ENCODE measurements at regions not wholly inside any gene's neighbourhood (a gene's known extent, or its start where the extent isn't known, plus 50 kb on each side); places are given as distances from the start of the nearest gene placed in this dataset.
"Not testable (repeated sequence)": the region's sequence is repeated elsewhere in the genome, so short reads cannot be mapped to it uniquely, and the experiment has no call there.

DNA sequence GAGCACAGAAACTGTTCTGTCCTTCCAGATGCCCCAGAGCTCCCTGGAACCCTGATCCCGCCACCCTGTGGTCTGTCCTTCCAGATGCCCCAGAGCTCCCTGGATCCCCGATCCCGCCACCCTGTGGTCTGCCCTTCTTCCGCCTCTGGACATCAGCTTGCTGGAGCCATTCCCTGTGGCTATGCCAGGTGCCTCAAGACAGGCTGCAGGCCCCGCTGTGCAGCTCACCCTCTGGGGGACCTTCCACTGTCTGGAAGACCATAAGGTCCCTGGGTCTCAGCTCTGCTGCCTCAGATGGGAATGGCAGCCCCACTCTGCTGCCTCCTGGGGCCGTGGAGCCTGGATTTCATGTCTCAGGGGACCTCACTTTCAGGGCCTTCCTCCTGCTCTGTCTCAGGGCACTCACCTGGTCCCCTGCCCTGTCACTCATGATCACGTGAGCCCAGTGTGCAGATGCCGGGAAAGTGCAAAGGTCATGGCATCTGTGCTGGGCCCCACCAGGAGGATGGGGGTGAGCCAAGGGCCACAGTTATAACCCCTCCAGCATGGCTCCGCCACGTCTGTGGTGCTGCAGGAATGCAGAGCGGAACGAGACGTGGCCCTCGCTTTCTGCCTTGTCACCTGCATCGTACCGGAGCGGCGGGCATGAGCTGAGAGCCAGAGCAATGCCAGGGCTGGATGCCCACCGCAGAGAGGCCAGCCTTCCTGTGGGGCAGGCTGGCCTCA lies 1520.7 kb downstream of the BRD1 start:
- DNase-seq (ENCODE audit: low spot score): no peak

DNA sequence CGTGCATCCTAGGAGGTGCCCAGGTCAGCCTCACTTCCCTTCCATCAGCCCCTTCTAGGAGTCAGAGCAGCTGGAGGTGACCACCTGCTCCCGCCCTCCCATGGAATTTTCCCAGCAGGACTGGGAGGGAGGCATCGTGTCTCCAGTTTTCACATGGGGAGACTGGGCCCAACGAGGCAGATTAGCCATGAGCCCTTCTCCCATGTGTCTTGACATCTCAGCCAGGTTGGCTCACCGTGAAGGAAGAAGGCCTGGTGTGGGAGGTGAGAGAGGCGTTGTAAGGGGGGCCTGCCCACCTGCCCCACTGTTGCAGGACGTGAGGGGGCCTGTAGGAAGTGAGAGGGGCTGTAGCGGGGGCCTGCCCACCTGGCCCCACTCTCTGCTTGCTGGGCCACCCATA lies 1521.4 kb downstream of the BRD1 start:
- DNase-seq (ENCODE audit: low spot score): no peak

DNA sequence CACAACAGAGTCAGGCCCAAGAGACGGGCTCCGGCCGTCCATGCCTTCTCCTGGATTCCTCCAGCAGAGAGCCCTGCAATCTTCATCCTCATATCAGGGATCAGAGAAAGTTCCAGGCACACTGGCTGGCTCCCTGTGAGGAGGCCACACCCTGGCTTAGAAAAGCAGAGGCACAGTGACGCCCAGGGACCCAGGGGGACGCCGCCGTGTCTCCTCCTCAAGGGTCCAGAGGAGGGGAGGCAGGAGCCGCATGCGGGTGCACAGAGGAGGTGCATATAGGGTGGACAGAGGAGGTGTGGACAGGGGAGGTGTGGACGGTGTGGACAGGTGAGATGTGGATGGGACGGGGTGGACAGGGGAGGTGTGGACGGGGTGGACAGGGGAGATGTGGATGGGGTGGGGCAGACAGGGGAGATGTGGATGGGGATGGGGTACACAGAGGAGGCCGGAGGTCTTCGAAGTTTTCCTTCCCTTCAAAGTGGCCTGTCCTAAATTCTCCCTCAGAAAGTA lies 1521.9 kb downstream of the BRD1 start:
- no peak for DNase-seq (ENCODE audit: low spot score)

- DNase-seq (ENCODE audit: low spot score): no peak
These were observed 1524.3 kb downstream of the BRD1 start for GRCh38 chr22:48303369-48303725.

DNA sequence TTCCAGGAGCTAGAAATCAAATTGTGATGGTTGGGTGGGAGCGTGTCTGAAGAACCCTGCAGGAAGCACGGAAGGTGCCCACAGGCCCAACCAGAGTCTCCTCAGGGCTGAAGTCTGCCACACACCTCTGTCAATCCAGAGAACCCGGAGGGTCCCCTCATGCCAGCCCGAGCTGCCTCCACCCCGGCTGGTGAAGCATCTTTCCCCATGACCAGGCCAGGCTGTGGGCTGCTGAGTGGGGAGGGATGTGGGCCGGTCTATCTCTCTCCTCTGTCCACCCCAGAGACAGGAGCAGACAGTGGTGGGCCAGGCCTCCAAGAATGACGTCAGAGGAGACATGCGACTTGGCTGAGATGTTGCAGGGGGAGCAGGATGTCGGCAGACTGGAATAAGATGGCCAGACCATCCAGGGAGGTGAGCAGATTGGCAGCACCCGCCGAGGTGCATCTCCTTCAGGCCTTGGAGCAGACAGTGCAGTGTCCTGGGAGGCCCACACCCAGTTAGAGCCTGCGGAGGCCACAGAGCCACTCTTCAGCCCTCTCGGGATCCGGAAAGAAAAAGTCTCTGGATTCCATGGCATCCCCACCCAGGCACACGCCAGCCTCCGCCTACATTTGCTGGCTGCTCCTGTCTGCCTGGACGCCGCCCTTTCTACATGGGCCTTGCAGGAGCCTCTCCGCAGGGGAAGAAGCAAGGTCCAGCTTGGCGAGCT lies 1524.9 kb downstream of the BRD1 start:
- no peak for DNase-seq (ENCODE audit: low spot score)

GRCh38 chr22:48301908-48302307 lies 1525.8 kb downstream of the BRD1 start:
- no peak for DNase-seq (ENCODE audit: low spot score)

DNA sequence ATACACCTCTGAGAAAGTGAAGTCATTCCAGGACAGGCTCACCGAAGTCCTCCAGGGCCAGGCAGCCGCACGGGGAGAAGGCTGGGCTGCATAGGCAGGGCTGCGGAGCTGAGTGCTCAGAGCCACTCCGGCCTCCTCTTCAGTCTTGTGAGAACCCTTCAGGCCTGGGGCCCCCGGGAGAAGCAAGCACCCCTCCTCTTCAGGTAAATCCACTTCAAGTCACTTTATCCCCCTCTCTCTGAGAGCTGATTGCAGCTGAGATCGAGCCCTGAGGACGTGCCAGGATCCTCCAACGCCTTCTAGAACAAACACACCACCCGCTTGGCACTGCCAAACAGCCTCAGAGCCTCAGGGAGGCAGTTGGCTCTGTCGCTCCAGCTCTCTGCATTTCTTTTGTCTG lies 1526.3 kb downstream of the BRD1 start:
- no peak for DNase-seq (ENCODE audit: low spot score)

DNA sequence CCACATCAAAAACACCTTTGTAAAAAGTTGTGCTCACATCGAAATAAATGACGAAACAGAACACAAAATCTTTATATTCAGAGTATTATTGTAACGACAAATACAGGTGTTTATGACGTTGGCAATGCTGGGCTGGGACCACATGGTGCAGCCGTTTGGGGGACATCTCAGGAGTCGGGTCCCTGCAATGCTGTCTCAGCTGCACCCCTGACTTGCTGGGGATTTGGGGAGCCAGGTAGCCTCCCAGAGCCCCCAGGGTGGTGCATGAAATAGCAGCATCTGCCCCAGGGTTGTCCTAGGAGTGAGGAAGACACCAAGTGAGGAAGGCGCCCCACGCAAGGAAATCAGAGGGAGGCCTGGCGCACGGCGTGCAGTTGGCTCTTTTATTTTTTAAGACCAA lies 1526.8 kb downstream of the BRD1 start:
- no peak for DNase-seq (ENCODE audit: low spot score)

DNA sequence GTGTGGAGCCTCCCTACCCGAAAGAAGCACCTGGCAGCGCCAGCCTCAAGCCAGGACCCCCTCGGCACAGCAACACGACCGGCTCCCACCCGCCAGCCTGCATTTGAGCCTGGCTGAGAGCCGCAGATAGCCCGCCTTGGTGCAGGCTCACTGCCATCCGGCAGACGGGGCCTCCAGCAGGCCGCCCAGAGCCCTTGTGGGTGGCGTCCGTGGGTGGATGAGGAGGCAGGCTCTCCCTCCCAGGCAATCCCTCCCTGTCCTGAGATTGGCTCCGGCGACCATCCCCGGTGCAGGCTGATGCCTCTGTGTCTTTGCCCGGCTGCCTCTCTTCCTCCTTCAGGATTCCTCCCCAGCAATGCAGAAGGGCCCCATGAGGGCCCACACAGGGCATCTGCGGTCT lies 1527.9 kb downstream of the BRD1 start:
- no peak for DNase-seq (ENCODE audit: low spot score)

DNA sequence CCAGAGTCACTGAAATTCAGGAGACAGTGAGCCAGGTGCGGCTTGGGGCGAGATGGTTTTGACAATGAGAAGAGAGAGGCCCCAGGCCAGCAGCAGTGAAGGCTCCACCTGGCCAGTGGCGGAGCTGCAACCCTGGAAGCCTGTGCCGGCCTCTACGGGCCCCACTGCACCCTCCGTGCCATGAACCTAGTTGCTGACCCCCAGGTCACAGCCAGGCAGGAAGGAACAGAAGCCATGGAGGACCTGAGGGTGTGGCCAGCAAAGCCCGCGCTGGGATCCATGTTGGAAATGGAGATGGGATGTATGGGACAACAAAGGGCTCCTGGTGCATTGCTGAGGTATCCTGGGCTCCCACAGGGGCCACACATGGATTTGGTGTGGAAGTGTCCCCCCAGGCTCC lies 1528.5 kb downstream of the BRD1 start:
- DNase-seq (ENCODE audit: low spot score): no peak

DNA sequence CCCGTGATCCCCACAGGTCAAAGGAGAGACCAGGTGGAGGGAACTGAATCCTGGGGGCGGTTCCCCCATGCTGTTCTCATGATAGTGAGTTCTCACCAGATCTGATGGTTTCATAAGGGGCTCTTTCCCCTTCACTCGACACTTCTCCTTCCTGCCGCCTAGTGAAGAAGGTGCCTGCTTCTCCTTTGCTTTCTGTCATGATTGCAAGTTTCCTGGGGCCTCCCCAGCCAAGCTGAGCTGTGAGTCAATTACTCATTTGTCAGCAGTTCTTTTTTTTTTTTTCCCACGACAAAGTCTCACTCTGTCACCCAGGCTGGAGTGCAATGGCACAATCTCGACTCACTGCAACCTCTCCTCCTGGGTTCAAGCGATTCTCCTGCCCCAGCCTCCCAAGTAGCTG lies 1530.4 kb downstream of the BRD1 start:
- no peak for DNase-seq (ENCODE audit: low spot score)

GRCh38 chr22:48289954-48290353 lies 1527.5 kb downstream of the TBC1D22A start:
- DNase-seq (ENCODE audit: low spot score): not testable (repeated sequence)

DNA sequence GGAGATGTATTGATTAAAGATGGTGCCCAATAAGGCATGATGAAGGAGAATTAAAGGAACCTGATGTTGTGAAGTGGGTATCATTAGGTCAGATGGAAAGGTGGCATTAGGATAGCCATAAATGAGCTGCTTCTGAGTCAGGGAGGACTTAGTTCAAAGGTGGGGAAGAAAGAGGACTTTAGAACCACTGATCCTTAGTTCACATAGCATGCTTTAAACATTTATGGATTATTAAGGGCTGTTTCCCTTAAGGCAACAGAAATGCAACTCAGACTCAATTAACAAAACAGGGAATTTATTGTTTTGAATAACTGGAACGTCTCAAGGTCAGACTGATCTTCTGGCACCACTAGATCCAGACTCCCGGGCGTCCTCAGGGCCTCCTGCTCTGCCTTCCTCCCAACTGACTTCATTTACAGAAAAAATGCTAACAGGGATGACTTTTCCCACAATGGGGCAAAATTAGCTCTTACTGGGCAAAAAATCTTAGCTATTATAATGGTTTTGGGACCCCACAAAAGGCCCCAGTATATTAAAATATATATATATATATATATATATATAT lies 1526.0 kb downstream of the TBC1D22A start:
- DNase-seq (ENCODE audit: low spot score): no peak

- DNase-seq (ENCODE audit: low spot score): no peak
These were observed 1524.6 kb downstream of the TBC1D22A start for GRCh38 chr22:48287031-48287430.

DNA sequence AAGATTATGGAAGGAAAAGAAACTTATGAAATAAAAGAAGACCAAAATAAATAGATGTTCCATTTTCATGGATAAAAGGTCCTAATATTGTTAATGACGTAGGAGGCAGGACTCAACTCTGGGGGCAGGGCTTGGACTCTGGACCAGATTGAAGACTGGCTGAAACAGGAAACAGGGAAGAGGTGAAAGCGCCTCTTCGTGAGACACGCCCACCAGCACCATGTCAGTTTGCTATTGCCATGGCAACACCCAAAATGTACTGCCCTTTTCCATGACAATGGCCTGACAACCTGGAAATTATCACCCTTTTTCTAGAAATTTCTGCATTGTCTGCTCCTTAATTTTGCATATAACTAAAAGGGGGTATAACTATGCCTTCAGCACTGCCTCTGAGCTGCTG lies 1522.2 kb downstream of the TBC1D22A start:
- no peak for DNase-seq (ENCODE audit: low spot score)

DNA sequence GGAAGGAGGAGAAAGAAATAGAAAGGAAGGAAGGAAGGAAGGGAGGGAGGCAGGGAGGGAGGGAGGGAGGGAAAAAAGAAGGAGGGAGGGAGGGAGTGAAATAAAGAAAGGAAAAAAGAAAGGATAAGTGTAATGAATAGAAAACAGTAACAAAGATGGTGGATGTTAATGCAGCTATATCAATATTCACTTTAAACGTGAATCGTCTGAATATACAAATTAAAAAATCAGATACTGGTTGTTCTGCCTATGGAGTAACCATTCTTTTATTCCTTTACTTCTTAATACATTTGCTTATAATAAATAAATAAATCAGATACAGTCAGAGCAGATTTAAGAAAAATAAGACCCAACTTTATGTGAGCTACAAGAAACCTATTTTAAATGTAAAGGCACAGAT lies 1520.4 kb downstream of the TBC1D22A start:
- DNase-seq (ENCODE audit: low spot score): no peak

DNA sequence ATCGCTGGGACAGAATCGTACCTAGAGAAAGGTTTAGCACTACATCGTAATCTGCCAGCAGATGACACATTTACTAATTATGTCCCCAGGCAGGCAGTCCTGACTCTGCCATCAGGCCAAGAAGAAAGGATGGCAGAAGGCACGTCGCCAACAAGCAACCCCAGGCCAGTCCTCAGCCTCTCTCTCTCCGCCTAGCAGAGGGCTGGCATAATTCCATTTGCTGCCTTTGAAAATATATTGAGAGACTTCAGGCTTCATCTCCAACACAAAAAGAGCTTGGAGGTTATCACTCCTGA lies 1517.0 kb downstream of the TBC1D22A start:
- DNase-seq (ENCODE audit: low spot score): no peak

- DNase-seq (ENCODE audit: low spot score): no peak
These were observed 1516.4 kb downstream of the TBC1D22A start for GRCh38 chr22:48278620-48279460.

DNA sequence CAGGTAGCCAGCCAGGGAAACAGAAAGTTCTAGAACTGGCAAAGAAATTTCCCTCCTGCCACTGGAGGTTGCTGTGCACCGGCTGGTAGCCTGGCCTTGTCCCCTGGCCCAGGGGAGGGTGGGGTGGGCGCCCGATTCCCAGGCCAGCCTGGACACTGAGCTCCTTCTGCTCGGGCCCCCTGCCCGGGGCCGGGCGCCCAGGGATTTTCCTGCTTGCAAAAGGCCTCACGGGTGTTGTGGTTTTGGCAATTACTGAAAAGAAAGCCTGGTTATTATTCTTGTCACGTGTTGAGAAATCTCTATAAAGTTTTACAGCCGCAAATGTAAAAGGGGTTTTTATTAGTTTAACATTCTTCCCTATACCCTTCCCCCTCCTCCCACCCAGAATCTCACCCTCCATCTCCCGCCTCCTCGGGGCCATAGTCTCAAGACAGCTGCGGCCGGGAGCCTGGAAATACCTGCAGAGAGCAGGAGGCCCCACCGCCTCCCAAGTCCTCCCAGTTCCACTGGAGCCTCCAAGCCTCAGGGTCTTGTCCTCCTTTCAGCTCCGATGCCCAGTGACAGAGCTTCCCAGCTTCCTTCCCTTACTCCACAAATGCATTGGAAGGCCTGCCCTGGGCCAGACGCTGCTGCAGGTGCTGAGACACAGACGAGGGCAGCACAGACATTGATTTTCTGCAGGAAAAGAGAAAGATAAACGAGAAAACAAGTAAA lies 1515.6 kb downstream of the TBC1D22A start:
- DNase-seq (ENCODE audit: low spot score): no peak

GRCh38 chr22:48276994-48277867 lies 1514.8 kb downstream of the TBC1D22A start:
- DNase-seq (ENCODE audit: low spot score): no peak

DNA sequence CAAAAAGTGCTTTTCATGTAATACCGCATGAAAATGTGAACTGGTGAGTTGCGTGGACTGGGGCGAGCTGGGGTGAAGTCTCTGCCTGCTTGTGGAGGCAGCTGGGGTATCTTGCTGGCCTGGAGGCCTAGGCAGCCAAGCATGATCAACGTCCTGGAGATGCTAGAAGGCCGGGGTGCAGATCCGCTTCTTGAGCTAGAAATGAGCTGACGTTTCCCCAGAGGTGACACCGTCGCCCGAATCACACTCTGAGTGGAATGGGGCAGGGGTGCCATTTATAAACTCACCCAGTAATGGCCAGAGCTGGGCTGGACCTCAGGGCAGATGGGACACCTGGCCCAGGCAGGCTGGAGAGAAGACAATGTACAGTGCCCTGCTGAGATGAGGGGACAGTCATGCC lies 1513.0 kb downstream of the TBC1D22A start:
- DNase-seq (ENCODE audit: low spot score): no peak
